ENCODE measurements at regions not wholly inside any gene's neighbourhood (a gene's known extent, or its start where the extent isn't known, plus 50 kb on each side); places are given as distances from the start of the nearest gene placed in this dataset.
A peak's percentile ranks its signal among the peaks of the same experiment; 100 is the strongest.

GRCh38 chr22:44411226-44412135 lies 86.6 kb downstream of the RTL6 start:
- Mint-ChIP-seq H3K36me3 (no peaks in the 10 kb centered on the region), H3K4me1 (no peaks in the 10 kb centered on the region), H3K4me3 (no peak overlapping the region), H3K27me3 (ENCODE audit: low read depth in 3 of 3) (peaks cover 0 to 14% (median 9%) of the 10 kb centered on the region in 3 donors), H3K27ac (no peak overlapping the region), H3K9me3 (peaks cover 0 to 2% (median 0%) of the 10 kb centered on the region in 6 donors)
- no peak for DNase-seq

GRCh38 chr22:44410451-44410991 lies 87.5 kb downstream of the RTL6 start:
- Mint-ChIP-seq H3K36me3 (no peaks in the 10 kb centered on the region), H3K9me3 (peaks cover 0 to 2% (median 0%) of the 10 kb centered on the region in 6 donors), H3K4me1 (no peaks in the 10 kb centered on the region), H3K27me3 (ENCODE audit: low read depth in 3 of 3) (peaks cover 0 to 11% (median 9%) of the 10 kb centered on the region in 3 donors), H3K4me3 (no peak overlapping the region), H3K27ac (no peak overlapping the region)
- DNase-seq = no peak

- peaks cover 0 to 11% (median 9%) of the 10 kb centered on the region in 3 donors for H3K27me3 Mint-ChIP-seq (ENCODE audit: low read depth in 3 of 3)
- H3K27ac Mint-ChIP-seq = no peak overlapping the region
- no peak overlapping the region for H3K4me3 Mint-ChIP-seq
- no peak for DNase-seq
- no peaks in the 10 kb centered on the region for H3K36me3 Mint-ChIP-seq
- peaks cover 0 to 2% (median 0%) of the 10 kb centered on the region in 6 donors for H3K9me3 Mint-ChIP-seq
- no peaks in the 10 kb centered on the region for H3K4me1 Mint-ChIP-seq
Observed at GRCh38 chr22:44409974-44410316, 88.1 kb downstream of the RTL6 start.

GRCh38 chr22:44409211-44409973 lies 88.6 kb downstream of the RTL6 start:
- DNase-seq = no peak
- peaks cover 0 to 9% (median 9%) of the 10 kb centered on the region in 3 donors for H3K27me3 Mint-ChIP-seq (ENCODE audit: low read depth in 3 of 3)
- no peaks in the 10 kb centered on the region for H3K9me3 Mint-ChIP-seq
- no peak overlapping the region for H3K4me3 Mint-ChIP-seq
- H3K36me3 Mint-ChIP-seq = no peaks in the 10 kb centered on the region
- no peak overlapping the region for H3K27ac Mint-ChIP-seq
- no peaks in the 10 kb centered on the region for H3K4me1 Mint-ChIP-seq

- Mint-ChIP-seq H3K4me1 (no peaks in the 10 kb centered on the region), H3K4me3 (no peak overlapping the region), H3K36me3 (no peaks in the 10 kb centered on the region), H3K27me3 (ENCODE audit: low read depth in 3 of 3) (peaks cover 0 to 9% (median 9%) of the 10 kb centered on the region in 3 donors), H3K9me3 (no peaks in the 10 kb centered on the region), H3K27ac (peak overlapping the region in 1 of 6 donors; percentile 65)
- DNase-seq = no peak
Observed at GRCh38 chr22:44408829-44409192, 89.2 kb downstream of the RTL6 start.

GRCh38 chr22:44407987-44408828 lies 89.8 kb downstream of the RTL6 start:
- Mint-ChIP-seq H3K9me3 (no peaks in the 10 kb centered on the region), H3K36me3 (no peaks in the 10 kb centered on the region), H3K27me3 (ENCODE audit: low read depth in 3 of 3) (peaks cover 0 to 9% (median 7%) of the 10 kb centered on the region in 3 donors), H3K4me1 (no peaks in the 10 kb centered on the region), H3K4me3 (no peak overlapping the region), H3K27ac (peak overlapping the region in 1 of 6 donors; percentile 65)
- no peak for DNase-seq

- no peak overlapping the region for H3K27ac Mint-ChIP-seq
- peaks cover 0 to 7% (median 3%) of the 10 kb centered on the region in 3 donors for H3K27me3 Mint-ChIP-seq (ENCODE audit: low read depth in 3 of 3)
- no peak overlapping the region for H3K4me3 Mint-ChIP-seq
- no peaks in the 10 kb centered on the region for H3K4me1 Mint-ChIP-seq
- DNase-seq = no peak
- H3K36me3 Mint-ChIP-seq = no peaks in the 10 kb centered on the region
- H3K9me3 Mint-ChIP-seq = no peaks in the 10 kb centered on the region
Observed at GRCh38 chr22:44407171-44407986, 90.7 kb downstream of the RTL6 start.

- Mint-ChIP-seq H3K36me3 (no peaks in the 10 kb centered on the region), H3K4me1 (no peaks in the 10 kb centered on the region), H3K27ac (no peak overlapping the region), H3K4me3 (no peak overlapping the region), H3K9me3 (no peaks in the 10 kb centered on the region), H3K27me3 (ENCODE audit: low read depth in 3 of 3) (peaks cover 0 to 5% (median 3%) of the 10 kb centered on the region in 3 donors)
- DNase-seq = no peak
Observed at GRCh38 chr22:44406341-44407170, 91.5 kb downstream of the RTL6 start.

GRCh38 chr22:44405661-44406060 lies 92.4 kb downstream of the RTL6 start:
- H3K4me1 Mint-ChIP-seq = no peaks in the 10 kb centered on the region
- H3K27ac Mint-ChIP-seq = no peak overlapping the region
- H3K27me3 Mint-ChIP-seq (ENCODE audit: low read depth in 3 of 3) = peaks cover 2 to 5% (median 3%) of the 10 kb centered on the region in 3 donors
- H3K36me3 Mint-ChIP-seq = no peaks in the 10 kb centered on the region
- DNase-seq = no peak
- no peak overlapping the region for H3K4me3 Mint-ChIP-seq
- H3K9me3 Mint-ChIP-seq = no peaks in the 10 kb centered on the region

- Mint-ChIP-seq H3K27ac (no peak overlapping the region), H3K9me3 (no peaks in the 10 kb centered on the region), H3K36me3 (no peaks in the 10 kb centered on the region), H3K4me3 (no peak overlapping the region), H3K27me3 (ENCODE audit: low read depth in 3 of 3) (peaks cover 2 to 5% (median 3%) of the 10 kb centered on the region in 3 donors), H3K4me1 (no peaks in the 10 kb centered on the region)
- DNase-seq = no peak
Observed at GRCh38 chr22:44404341-44405020, 91.7 kb upstream of the SHISAL1 start.

- DNase-seq = no peak
- Mint-ChIP-seq H3K9me3 (no peaks in the 10 kb centered on the region), H3K4me3 (no peak overlapping the region)
Observed at GRCh38 chr22:44403602-44404329, 91.0 kb upstream of the SHISAL1 start.

More at GRCh38 chr22:44403602-44404329, 91.0 kb upstream of the SHISAL1 start:
- H3K27ac Mint-ChIP-seq = no peak overlapping the region
- H3K27me3 Mint-ChIP-seq (ENCODE audit: low read depth in 3 of 3) = peaks cover 2 to 5% (median 3%) of the 10 kb centered on the region in 3 donors
- H3K4me1 Mint-ChIP-seq = no peaks in the 10 kb centered on the region
- H3K36me3 Mint-ChIP-seq = no peaks in the 10 kb centered on the region

Data from immature natural killer cell (primary cell).